Ovary (tissue), 7 donors: ENCODE measurements at regions not wholly inside any gene's neighbourhood (a gene's known extent, or its start where the extent isn't known, plus 50 kb on each side); places are given as distances from the start of the nearest gene placed in this dataset.

Experiments used
- DNase-seq, 5 donors: peaks; one replicate each; pipeline ENCODE4 v3.0.0-alpha.2; 2019 to 2020
- H3K27ac ChIP-seq, 2 donors: fragments of 200-600 bp; one replicate each; pipeline versions ENCODE4 v1.5.1 to v1.8.0; 2019 to 2022
- H3K27me3 ChIP-seq: fragments of 200-600 bp; one replicate; pipeline ENCODE4 v1.8.0; 2022
- H3K36me3 ChIP-seq: fragments of 200-600 bp; sonication (generic); one replicate; pipeline ENCODE4 v1.5.1; 2019
- H3K4me1 ChIP-seq: one replicate; pipeline ENCODE4 v1.8.1; 2013; ENCODE audit warnings: mild to moderate bottlenecking, moderate library complexity; ENCODE audit not compliant: insufficient read depth
- H3K4me3 ChIP-seq: fragments of 200-600 bp; sonication (generic); one replicate; pipeline ENCODE4 v1.5.1; 2017
- H3K9me3 ChIP-seq, 2 donors: fragments of 200-600 bp in 1 of 2; sonication (generic) in 1 of 2; one replicate each; pipeline versions ENCODE4 v1.5.1 to v1.8.1; 2013 to 2019; ENCODE audit warnings: mild to moderate bottlenecking in 1 of 2, moderate library complexity in 1 of 2
- EP300 ChIP-seq: sonication (generic); formaldehyde crosslinking; IDR thresholded peaks from one replicate; pipeline ENCODE4 v1.6.1; 2017; ENCODE audit warnings: antibody characterized with exemption
- POLR2A ChIP-seq: fragments of 450-650 bp; IDR thresholded peaks from one replicate; pipeline ENCODE4 v1.6.1; 2017; ENCODE audit warnings: antibody characterized with exemption, mild to moderate bottlenecking, moderate library complexity
- WGBS, 3 donors: extraction: QIAGEN DNeasy Blood & Tissue Kit in 1 of 3; methylation state at CpG; one replicate each; pipeline versions ENCODE4 v1.1.5 to v1.1.7; 2013 to 2017; 5-methylcytosine and 5-hydroxymethylcytosine counted together
- intact Hi-C, 4 donors: fragments of 100-400 bp; cut with DNase I; formaldehyde crosslinking; loops; one replicate each; pipeline versions ENCODE4 v1.11.0 to v1.15.1; 2022 to 2023
- TF ChIP-seq, protein P1 (sequence below), 3 donors: fragments of 450-650 bp in 2 of 3; fragments of 200-600 bp in 1 of 3; IDR thresholded peaks; one replicate each; pipeline versions ENCODE4 v1.5.1 to v1.8.0; 2016 to 2022; ENCODE audit warnings: antibody characterized with exemption in 3 of 3, mild to moderate bottlenecking in 1 of 3
- donor health status: DM: no; HTN: no; CAD: no; lungs with moderate emphysema.
- donor health status: DM: no; HTN: no; CAD: no.
- donor health status: Bipolar disorder and iron deficiency.
- donor health status: DM: no; HTN: no; CAD: no.
- donor health status: DM: yes; HTN: yes; CAD: no.

- TF ChIP-seq, protein P1, sequence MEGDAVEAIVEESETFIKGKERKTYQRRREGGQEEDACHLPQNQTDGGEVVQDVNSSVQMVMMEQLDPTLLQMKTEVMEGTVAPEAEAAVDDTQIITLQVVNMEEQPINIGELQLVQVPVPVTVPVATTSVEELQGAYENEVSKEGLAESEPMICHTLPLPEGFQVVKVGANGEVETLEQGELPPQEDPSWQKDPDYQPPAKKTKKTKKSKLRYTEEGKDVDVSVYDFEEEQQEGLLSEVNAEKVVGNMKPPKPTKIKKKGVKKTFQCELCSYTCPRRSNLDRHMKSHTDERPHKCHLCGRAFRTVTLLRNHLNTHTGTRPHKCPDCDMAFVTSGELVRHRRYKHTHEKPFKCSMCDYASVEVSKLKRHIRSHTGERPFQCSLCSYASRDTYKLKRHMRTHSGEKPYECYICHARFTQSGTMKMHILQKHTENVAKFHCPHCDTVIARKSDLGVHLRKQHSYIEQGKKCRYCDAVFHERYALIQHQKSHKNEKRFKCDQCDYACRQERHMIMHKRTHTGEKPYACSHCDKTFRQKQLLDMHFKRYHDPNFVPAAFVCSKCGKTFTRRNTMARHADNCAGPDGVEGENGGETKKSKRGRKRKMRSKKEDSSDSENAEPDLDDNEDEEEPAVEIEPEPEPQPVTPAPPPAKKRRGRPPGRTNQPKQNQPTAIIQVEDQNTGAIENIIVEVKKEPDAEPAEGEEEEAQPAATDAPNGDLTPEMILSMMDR (IDR thresholded peaks at IDR 0.05) = no peak
- no peak for TF ChIP-seq EP300
- no peak for TF ChIP-seq POLR2A
- no peak for DNase-seq
- H3K4me1 ChIP-seq = no peaks in the 10 kb centered on the region
- H3K27ac ChIP-seq = no peak overlapping the region
- 77 to 88% (median 85%) methylated on average over 5 of the region's 5 CpGs for WGBS, 3 donors
- no peaks in the 10 kb centered on the region for H3K27me3 ChIP-seq
- no peaks in the 10 kb centered on the region for H3K9me3 ChIP-seq
- H3K36me3 ChIP-seq = no peaks in the 10 kb centered on the region
- H3K4me3 ChIP-seq = no peak overlapping the region
- intact Hi-C loops = no loop called here
These were observed 304.4 kb downstream of the HS3ST3B1 start for GRCh38 chr17:14605267-14605599.

DNA sequence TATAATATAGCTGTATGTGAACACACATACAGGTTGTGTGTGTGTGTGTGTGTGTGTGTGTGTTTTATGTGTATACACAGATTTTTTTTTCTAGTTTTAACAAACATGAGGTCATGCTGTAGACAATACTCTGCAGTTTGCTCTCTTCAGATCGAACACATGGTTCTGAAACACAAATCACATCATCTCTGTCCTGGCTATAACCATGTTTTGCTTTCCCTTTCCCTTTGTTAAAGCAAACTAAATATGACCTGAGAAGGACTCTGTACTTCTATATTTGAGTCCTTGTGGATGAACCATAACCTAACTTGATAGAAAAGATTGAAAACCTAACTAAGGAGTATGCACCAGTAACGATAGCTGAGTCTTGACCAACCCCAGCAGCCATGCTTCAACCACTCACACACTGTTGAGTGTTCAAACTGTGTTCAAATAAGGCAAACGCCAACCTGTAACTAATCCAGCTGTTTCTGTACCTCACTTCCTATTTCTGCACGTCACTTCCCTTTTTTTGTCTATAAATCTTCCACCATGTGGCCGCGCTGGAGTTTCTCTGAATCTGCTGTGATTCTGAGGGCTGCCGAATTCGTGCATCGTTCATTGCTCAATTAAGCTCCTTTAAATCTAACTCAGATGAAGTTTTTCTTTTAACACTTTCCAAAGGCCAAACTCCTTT, 303.8 kb downstream of the HS3ST3B1 start:
- Histone ChIP-seq H3K27ac (no peak overlapping the region), H3K27me3 (no peaks in the 10 kb centered on the region), H3K36me3 (no peaks in the 10 kb centered on the region), H3K9me3 (no peaks in the 10 kb centered on the region), H3K4me3 (no peak overlapping the region), H3K4me1 (no peaks in the 10 kb centered on the region)
- intact Hi-C loops = no loop called here
- TF ChIP-seq, protein P1 (IDR thresholded peaks at IDR 0.05) = no peak
- TF ChIP-seq POLR2A = no peak
- no peak for TF ChIP-seq EP300
- 69 to 75% (median 72%) methylated on average over 9 of the region's 9 CpGs for WGBS, 3 donors
- no peak for DNase-seq

- no peak overlapping the region for H3K4me3 ChIP-seq
- no peaks in the 10 kb centered on the region for H3K9me3 ChIP-seq
- no peak for TF ChIP-seq POLR2A
- no peak for TF ChIP-seq EP300
- TF ChIP-seq, protein P1 (IDR thresholded peaks at IDR 0.05) = no peak
- H3K27me3 ChIP-seq = no peaks in the 10 kb centered on the region
- intact Hi-C loops = no loop called here
- no peaks in the 10 kb centered on the region for H3K36me3 ChIP-seq
- whole genome bisulfite sequencing, 3 donors = 45 to 67% (median 47%) methylated on average over 4 of the region's 4 CpGs
- no peak for DNase-seq
- H3K4me1 ChIP-seq = no peaks in the 10 kb centered on the region
- H3K27ac ChIP-seq = no peak overlapping the region
These were observed 295.3 kb downstream of the HS3ST3B1 start for GRCh38 chr17:14596224-14596623.

DNA sequence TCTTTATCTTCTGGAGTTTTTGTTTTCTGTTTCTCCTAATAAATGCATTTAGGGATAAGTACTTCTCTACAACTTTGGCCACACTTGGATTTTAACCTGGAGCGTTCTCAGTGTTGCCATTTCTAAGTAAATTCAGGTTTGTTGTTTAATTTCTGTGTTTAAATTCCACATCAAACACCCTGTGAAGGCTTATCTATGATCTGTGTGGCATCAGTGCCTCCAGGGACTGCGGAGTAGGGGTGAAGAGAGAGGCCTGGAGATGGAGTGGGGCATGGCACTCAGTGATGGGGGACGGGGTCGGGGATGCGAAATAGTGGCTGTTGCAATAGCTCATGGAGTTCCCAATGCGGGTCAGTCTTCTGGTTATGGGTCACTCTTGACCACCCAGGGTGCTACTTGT, 294.8 kb downstream of the HS3ST3B1 start:
- Histone ChIP-seq H3K4me3 (no peak overlapping the region), H3K27ac (no peak overlapping the region), H3K9me3 (no peaks in the 10 kb centered on the region), H3K27me3 (no peaks in the 10 kb centered on the region), H3K4me1 (no peaks in the 10 kb centered on the region), H3K36me3 (no peaks in the 10 kb centered on the region)
- TF ChIP-seq POLR2A (no peak), EP300 (no peak)
- TF ChIP-seq, protein P1 (IDR thresholded peaks at IDR 0.05) = no peak
- 87 to 90% (median 87%) methylated on average over 6 of the region's 6 CpGs for WGBS, 3 donors
- DNase-seq = no peak
- intact Hi-C loops = no loop called here
